Stimulated activated CD8-positive, alpha-beta memory T cell treated with anti-CD3 and anti-CD28 coated beads, Interleukin-12 subunit alpha, Interleukin-12 subunit beta, amount 100 ng/mL, for 24 hours (primary cell): ENCODE measurements at regions not wholly inside any gene's neighbourhood (a gene's known extent, or its start where the extent isn't known, plus 50 kb on each side); places are given as distances from the start of the nearest gene placed in this dataset.
A peak's percentile ranks its signal among the peaks of the same experiment; 100 is the strongest.
"Not testable (repeated sequence)": the region's sequence is repeated elsewhere in the genome, so short reads cannot be mapped to it uniquely, and the experiment has no call there.

Experiments
- DNase-seq: peaks from one replicate; pipeline ENCODE4 v3.0.0-alpha.2; 2020; ENCODE audit errors: extremely low read depth

GRCh38 chr13:40355126-40355724 lies 311.2 kb downstream of the FOXO1 start:
- DNase-seq = no peak

DNA sequence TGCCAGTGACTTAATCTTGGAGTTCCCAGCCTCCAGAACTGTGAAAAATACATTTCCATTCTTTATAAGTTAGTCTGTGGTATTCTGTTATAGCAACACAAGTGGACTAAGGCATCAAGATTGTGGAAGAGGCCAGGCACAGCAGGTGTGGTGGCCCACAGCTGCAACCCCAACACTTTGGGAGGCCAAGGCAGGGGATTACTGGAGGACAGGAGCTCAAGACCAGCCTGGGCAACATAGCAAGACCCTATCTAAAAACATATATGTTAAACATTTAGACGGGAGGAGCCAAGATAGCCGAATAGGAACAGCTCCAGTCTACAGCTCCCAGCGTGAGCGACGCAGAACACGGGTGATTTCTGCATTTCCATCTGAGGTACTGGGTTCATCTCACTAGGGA lies 310.4 kb downstream of the FOXO1 start:
- DNase-seq = no peak

DNA sequence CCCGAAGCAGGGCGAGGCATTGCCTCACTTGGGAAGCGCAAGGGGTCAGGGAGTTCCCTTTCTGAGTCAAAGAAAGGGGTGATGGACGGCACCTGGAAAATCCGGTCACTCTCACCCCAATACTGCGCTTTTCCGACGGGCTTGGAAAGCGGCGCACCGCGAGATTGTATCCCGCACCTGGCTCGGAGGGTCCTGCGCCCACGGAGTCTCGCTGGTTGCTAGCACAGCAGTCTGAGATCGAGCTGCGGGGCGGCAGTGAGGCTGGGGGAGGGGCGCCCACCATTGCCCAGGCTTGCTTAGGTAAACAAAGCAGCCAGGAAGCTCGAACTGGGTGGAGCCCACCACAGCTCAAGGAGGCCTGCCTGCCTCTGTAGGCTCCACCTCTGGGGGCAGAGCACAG lies 310.0 kb downstream of the FOXO1 start:
- not testable (repeated sequence) for DNase-seq

DNA sequence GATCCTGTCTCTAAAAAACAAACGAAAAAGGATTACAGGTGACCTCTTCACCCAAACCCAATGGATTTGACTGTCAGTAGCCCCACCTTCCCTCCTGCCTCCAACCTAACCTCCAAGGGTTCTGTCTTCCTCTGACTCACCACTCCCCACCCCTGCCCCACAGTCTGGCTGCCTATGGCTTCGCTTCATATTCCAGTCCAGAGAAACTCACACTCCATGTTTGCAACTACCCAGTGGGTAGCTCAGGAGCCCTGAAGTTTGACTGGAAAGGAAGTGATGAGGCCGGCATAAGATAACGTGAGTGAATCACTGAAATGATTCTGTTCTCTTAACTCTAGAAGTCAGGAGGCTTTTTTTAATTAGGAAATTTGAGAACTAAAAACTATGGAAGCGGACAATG lies 303.9 kb downstream of the FOXO1 start:
- DNase-seq = no peak

- DNase-seq = no peak
Measured at GRCh38 chr13:40363653-40364052, 302.8 kb downstream of the FOXO1 start.

DNA sequence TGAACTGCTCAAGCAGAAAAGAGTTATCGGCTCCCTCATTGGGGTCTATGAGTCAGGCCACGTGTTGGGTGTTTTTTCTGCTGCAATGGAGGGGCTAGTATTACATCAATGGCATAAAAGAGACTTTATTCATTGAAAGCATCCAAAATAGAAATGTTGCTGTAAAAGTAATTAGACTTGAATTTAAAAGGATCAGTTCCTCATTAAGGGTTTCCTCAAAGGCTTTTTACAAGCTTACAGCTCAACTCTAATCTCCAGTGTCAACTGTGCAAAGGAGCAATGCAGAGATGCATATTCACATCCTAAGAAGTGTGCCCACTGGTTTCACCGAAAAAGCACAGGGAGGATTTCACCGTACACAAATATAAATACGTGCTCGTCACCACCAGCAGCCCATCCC lies 300.3 kb downstream of the FOXO1 start:
- DNase-seq = no peak

DNA sequence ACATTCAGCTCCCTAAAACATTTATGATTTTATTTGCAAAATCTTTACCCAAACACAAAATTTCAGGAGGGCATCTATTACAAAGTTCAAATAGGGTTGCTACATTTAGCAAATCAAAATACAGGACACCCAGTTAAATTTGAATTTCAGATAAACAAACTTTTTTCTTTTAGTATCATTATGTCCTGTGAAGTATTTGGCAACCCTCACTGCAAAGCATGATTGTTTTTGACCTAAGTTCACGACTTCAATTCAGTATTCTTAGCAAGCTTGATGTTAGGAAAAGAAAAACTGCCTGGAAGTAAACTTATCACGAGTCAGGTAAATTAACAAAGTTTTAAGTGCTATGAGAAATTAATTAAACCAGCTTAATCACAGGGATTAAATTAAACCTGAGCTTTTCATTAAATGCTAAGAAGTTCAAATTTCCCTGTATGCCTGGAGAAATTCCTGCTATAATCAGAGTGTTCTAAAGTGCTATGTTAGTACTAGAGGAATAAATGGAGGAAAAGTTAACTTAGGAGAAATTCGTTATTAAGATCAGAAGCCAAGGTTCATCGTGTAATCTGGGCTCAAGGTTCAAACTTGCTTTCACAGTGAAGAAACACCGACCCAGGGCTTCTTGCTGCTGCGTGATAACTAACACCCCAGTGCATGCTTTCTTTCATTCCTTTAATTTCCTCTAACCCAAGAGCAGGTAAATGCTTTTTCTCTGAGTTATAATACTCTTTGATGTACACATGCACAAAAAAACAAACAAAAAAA lies 298.1 kb downstream of the FOXO1 start:
- no peak for DNase-seq

DNA sequence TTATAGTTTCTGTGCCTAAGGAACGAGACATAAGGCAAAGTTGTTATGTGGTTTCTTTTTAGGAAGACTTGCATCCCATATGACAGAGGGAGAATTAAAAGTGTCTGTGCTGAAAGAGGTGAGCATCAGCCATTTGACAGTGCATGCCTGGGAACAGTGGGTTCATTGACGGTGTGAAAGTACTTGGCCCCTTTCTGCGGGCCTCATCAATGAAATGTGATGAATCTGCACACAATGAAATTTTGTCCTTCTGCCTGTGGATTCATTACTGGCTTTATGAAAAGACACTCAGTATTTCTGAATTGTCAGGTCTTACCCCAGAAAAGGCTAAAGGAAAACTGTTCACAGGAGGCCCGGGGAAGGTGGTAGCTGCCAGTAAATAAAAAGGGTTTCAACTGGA lies 295.8 kb downstream of the FOXO1 start:
- DNase-seq = no peak

- DNase-seq = no peak
Measured at GRCh38 chr13:40371531-40372125, 294.8 kb downstream of the FOXO1 start.

GRCh38 chr13:40373608-40374007 lies 292.8 kb downstream of the FOXO1 start:
- DNase-seq = peak; percentile 14

DNA sequence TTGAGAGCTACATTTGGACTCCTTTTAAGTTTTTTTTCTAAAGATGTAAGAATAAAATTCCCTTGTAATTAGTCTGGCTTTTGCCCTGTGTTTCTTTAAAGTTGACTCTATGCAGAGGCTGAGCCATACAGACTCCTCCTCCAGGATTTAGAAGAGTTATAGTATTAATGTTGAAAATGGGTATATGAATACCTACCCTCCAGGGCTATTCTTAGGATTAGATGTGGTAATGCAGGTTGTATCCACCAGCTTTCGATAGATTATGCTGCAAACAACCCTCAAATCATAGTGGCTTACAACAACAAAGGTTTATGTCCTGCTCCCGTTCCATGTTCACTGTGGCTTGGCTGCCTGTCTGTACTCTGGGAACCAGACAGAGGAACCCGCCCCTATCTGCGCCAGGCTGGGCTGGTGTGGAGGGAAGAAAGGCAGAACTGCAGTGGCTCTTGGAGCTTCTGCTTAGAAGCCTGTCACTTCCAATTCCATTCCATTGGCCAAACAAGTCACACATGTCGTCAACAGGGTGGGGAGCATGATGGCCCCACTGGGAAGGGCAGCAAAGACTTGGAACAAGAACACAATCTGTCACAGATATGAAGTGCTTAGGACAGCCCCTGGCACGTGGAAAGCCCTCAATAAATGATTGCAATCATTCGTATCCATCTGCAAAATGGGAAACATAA lies 290.8 kb downstream of the FOXO1 start:
- DNase-seq = no peak

GRCh38 chr13:40376296-40376849 lies 290.1 kb downstream of the FOXO1 start:
- no peak for DNase-seq

- DNase-seq = no peak
Measured at GRCh38 chr13:40376867-40377535, 289.4 kb downstream of the FOXO1 start.

DNA sequence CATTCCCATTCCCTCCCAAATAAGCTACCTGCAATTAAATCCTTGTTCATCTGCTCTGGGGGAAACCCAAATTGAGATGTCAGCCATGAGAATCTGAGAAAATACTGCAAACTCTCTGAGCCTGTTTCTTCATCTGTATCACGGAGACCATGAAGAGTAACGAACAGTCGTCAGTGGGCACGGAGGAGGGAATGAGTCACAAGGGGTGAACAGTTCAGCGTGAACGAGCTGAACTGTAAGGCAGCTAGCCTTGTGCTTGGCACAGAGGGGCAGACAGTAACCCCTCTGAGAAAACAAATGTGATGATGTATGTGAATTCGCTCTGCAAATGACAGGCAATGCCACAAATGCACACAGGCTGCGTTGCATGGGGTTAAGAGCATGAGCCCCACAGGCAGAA lies 288.7 kb downstream of the FOXO1 start:
- DNase-seq = peak; percentile 17

GRCh38 chr13:40379196-40379595 lies 287.2 kb downstream of the FOXO1 start:
- DNase-seq = no peak

DNA sequence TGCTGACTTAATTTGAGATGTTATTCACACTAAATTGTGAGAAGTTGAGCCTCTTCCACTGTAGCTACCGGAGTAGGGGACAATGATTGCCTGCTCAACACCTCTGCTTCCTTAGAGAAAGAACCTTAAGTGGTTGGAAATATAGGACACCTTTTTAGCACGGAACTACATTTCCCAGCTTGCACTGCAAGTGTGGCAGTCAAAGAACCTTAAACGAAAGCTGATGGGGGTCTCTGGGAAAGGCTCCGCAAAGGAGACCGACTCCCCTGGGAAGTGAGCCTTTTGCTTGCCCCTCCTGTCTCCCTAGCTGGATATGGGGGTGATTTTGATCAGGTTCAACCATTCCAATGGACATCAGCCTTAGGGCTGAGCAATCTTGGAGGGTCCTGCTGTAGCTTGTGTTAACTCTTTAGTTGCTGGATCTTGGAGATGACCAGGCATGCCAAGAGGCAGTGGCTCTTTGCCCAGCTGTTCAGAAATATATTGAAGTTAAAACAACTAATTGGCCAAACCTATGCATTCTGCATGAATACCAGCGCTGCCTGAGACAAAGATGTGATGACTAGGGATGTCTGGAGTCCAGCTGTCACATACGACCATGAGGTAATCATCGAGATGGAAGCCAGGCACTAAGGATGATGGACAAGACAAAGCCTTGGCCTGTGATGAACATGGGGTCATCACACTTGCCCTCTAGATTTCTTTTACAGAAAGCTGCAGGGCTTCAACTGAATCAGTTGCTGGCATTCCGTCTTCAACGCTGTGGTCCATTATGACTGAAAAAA lies 286.5 kb downstream of the FOXO1 start:
- DNase-seq = no peak

DNA sequence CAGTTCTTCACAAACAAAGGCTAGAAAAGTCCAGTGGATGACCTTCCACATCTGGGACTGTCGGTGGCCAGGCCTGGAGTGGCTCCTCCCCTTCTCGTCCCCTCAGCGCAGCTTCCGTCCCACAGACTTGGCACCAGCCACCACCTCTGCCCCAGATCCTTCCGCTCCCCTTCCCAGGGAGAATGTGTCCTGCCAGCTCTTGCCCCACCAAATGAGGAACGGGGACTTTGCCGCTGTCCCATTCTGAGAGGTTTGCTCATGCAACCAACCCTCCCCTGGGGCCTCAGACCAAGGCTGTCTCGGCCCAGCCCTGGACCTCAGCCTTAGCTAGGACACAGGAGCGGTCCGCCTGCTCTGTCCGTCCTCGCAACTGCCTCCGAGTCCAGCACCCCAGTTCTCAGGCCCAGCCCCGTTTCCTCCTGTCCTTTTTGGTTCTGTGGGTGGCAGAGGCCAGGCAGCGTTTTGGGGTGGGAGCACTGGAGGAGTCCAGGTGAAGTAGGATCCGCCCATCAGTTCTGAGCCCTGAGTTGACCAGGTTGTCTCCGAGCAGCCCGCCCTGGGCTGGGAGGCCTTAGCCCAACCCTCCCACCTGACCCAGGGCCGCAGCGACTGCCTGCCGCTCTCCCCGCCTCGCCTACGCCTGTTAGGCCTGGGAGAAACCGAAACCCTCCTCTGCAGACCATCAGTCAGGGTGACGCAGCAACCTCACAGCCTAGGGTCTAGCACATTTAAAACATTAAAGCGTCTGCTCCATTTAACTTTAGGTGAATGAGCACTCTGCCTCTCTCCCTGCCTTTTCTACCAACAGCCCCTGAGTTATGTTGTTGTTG lies 284.3 kb downstream of the FOXO1 start:
- no peak for DNase-seq

DNA sequence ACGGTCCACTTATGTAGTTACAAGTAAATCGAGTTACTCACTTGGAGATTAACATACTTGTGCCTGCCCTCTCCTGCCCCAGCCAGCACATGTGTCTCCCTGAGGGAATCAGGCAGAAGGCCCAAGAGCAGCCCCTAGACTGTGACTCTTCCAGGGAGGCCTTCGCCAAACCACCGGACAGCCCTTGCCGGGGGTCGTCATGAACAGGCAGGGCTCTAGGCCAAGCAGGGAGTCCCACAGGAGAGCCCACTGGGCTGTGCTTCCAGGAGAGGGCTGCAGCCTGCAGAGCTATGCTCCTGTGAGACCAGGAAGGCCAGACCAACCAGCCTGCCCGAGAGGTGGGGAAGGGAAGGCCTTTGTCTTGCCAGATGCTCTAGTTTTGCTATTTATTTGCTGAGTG lies 283.3 kb downstream of the FOXO1 start:
- no peak for DNase-seq

DNA sequence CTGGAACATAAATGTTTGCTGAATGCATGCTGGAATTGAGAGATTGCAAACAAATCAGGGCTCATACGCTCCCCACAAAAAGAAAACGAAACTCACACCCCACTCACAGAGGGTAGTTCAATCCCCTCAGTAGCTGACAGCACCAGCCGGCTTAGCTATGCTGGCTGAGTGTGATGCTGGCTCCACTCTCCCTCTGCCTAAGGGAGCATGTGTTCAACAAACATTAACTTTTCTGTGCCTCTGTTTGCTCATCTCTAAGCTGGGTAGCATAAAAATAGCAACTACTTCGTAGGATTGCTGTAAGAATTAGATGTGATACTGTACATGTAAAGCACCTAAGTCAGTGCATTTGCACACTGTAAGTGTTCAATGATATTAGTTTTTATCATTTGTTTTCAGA lies 282.6 kb downstream of the FOXO1 start:
- DNase-seq = no peak
